ENCODE measurements at regions not wholly inside any gene's neighbourhood (a gene's known extent, or its start where the extent isn't known, plus 50 kb on each side); places are given as distances from the start of the nearest gene placed in this dataset.

DNA sequence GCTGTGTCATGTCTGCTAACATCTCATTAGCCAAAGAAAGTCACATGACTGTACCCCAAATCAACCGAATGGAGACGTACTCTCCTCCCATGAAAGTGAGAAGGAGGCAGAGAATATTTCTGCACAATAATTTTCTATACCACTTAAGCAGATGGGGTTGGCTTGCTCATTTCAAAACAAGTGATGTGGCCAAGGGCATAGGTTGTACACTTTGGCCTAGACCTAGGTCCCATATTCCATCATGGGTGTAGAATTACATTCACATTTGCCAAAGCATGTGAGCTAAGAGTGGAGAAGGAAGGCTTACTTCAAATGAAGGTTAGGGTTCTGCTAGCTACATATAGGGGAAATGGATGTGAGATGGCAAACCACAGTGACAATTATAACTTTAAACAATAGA, 83.0 kb downstream of the ZNF365 start:
- TF ChIP-seq CTCF (IDR thresholded peaks at IDR 0.05) (no peak), POLR2A (IDR thresholded peaks at IDR 0.05) (no peak)

Data from body of pancreas (tissue), 4 donors.